ENCODE measurements at regions not wholly inside any gene's neighbourhood (a gene's known extent, or its start where the extent isn't known, plus 50 kb on each side); places are given as distances from the start of the nearest gene placed in this dataset.

- no peak for TF ChIP-seq POLR2A (IDR thresholded peaks at IDR 0.05)
- no peak for TF ChIP-seq EP300 (IDR thresholded peaks at IDR 0.05)
These were observed 121.6 kb upstream of the TNPO1 start for GRCh38 chr5:72694856-72695255.

Data from gastroesophageal sphincter (tissue), 2 donors.